ENCODE measurements at regions not wholly inside any gene's neighbourhood (a gene's known extent, or its start where the extent isn't known, plus 50 kb on each side); places are given as distances from the start of the nearest gene placed in this dataset.

- no peak for TF ChIP-seq CHD1 (IDR thresholded peaks at IDR 0.05; ENCODE audit: low read depth, low read length)
- no peak for TF ChIP-seq EZH2 (IDR thresholded peaks at IDR 0.05; ENCODE audit: borderline replicate concordance, control insufficient read depth, low read depth, low read length)
Observed at GRCh38 chr5:20466512-20466911, 478.5 kb upstream of the CDH18 start (continued).

- ChIA-PET RAD21 (ENCODE audit: unreplicated experiment) (no interaction called here), POLR2A (no interaction called here), SMC1A (ENCODE audit: uncharacterized antibody, unreplicated experiment) (no interaction called here), CTCF (no interaction called here)
- no peak overlapping the region for H3K27ac ChIP-seq (ENCODE audit: control insufficient read depth, insufficient read depth)
- in situ Hi-C loops (cut with MboI) (no loop called here), intact Hi-C loops (cut with micrococcal nuclease; ENCODE audit: unreplicated experiment) (no loop called here)
- no TSS peak for BruUV-seq (replicated peaks)
- WGBS (ENCODE audit: insufficient coverage, insufficient replicate concordance, low lambda C conversion rate, missing lambda C conversion rate) = 7% methylated on average over 4 of the region's 4 CpGs
- H3K9ac ChIP-seq (ENCODE audit: control insufficient read depth, insufficient read depth, low read length) = no peak overlapping the region
- no peaks in the 10 kb centered on the region for H3K79me2 ChIP-seq (ENCODE audit: control insufficient read depth, insufficient read depth, low read length)
- H3K4me3 ChIP-seq = no peak overlapping the region
- no peaks in the 10 kb centered on the region for H3K4me1 ChIP-seq (ENCODE audit: control insufficient read depth, insufficient read depth, low read length)
- FAIRE-seq = no peak
- no peak for ATAC-seq
- H3K27me3 ChIP-seq (replicated peaks in 1 of 2; ENCODE audit: control insufficient read depth in 2 of 2, insufficient read depth in 2 of 2, low read length in 1 of 2) = no peaks in the 10 kb centered on the region
- H2AFZ ChIP-seq (ENCODE audit: control insufficient read depth, low read depth, low read length) = no peak overlapping the region
- TF ChIP-seq EED (IDR thresholded peaks at IDR 0.05; ENCODE audit: low read depth) (no peak), SUPT20H (IDR thresholded peaks at IDR 0.05; ENCODE audit: borderline replicate concordance, control insufficient read depth, low read depth, low read length) (no peak), CREM (IDR thresholded peaks at IDR 0.05; ENCODE audit: low read depth) (no peak)
- DNase-seq (ENCODE audit: low read depth, low spot score) = no peak
- no peaks in the 10 kb centered on the region for H4K20me1 ChIP-seq (ENCODE audit: control insufficient read depth, insufficient read depth)
- H3K9me3 ChIP-seq (replicated peaks; ENCODE audit: control insufficient read depth, insufficient read depth, low read length) = no peaks in the 10 kb centered on the region
- H3K36me3 ChIP-seq (ENCODE audit: control insufficient read depth in 2 of 2, insufficient read depth in 2 of 2, low read length in 1 of 2) = no peaks in the 10 kb centered on the region
- H3K4me2 ChIP-seq (ENCODE audit: control insufficient read depth, insufficient read depth) = no peak overlapping the region
Observed at GRCh38 chr5:20463206-20463605, 475.2 kb upstream of the CDH18 start.

DNA sequence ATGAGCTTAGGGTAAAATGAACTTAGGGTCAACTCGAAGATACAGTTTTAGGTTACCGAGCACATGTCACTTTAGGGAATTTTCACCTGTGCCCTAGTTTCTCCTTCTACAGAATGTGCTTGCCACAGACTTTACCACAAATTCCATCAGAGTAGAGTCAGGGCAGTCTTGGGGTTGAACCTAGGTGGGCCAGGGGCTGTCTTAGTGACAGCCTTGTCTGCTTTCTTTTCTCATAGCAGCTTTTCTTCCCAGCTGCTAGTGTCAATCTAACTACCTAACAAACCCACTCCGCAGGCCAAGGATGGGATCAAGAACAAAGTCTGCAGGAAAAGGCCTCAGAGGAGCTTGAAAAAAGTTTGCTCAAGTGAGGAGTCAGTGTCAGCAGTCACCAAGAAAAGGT, 458.1 kb upstream of the CDH18 start:
- no peak for FAIRE-seq
- no peaks in the 10 kb centered on the region for H3K36me3 ChIP-seq (ENCODE audit: control insufficient read depth in 2 of 2, insufficient read depth in 2 of 2, low read length in 1 of 2)
- ChIA-PET CTCF (no interaction called here), SMC1A (ENCODE audit: uncharacterized antibody, unreplicated experiment) (interaction anchor here (1.4 kb wide), 1 partner anchor 10 kb away, joined by 3 read pairs; no protein-coding TSS in a partner anchor), RAD21 (ENCODE audit: unreplicated experiment) (no interaction called here), POLR2A (no interaction called here)
- no peak overlapping the region for H3K9ac ChIP-seq (ENCODE audit: control insufficient read depth, insufficient read depth, low read length)
- intact Hi-C loops (cut with micrococcal nuclease; ENCODE audit: unreplicated experiment) = no loop called here
- no peak overlapping the region for H2AFZ ChIP-seq (ENCODE audit: control insufficient read depth, low read depth, low read length)
- H3K79me2 ChIP-seq (ENCODE audit: control insufficient read depth, insufficient read depth, low read length) = no peaks in the 10 kb centered on the region
- DNase-seq (ENCODE audit: low read depth, low spot score) = no peak
- no peak overlapping the region for H3K4me3 ChIP-seq
- no peak for ATAC-seq
- BruUV-seq (replicated peaks) = no TSS peak
- H3K4me1 ChIP-seq (ENCODE audit: control insufficient read depth, insufficient read depth, low read length) = no peaks in the 10 kb centered on the region
- WGBS (ENCODE audit: insufficient coverage, insufficient replicate concordance, low lambda C conversion rate, missing lambda C conversion rate) = 36% methylated on average over 3 of the region's 3 CpGs
- in situ Hi-C loops (cut with MboI) = no loop called here
- H3K4me2 ChIP-seq (ENCODE audit: control insufficient read depth, insufficient read depth) = no peak overlapping the region
- no peaks in the 10 kb centered on the region for H3K9me3 ChIP-seq (replicated peaks; ENCODE audit: control insufficient read depth, insufficient read depth, low read length)
- H4K20me1 ChIP-seq (ENCODE audit: control insufficient read depth, insufficient read depth) = no peaks in the 10 kb centered on the region
- no peaks in the 10 kb centered on the region for H3K27me3 ChIP-seq (replicated peaks in 1 of 2; ENCODE audit: control insufficient read depth in 2 of 2, insufficient read depth in 2 of 2, low read length in 1 of 2)
- no peak overlapping the region for H3K27ac ChIP-seq (ENCODE audit: control insufficient read depth, insufficient read depth)
- TF ChIP-seq ZNF217 (IDR thresholded peaks at IDR 0.05) (no peak), FOXK2 (IDR thresholded peaks at IDR 0.05) (no peak), SIX5 (IDR thresholded peaks at IDR 0.05; ENCODE audit: low read depth, low read length, severe bottlenecking) (no peak), NRF1 (conservative IDR thresholded peaks at IDR 0.05; ENCODE audit: low read depth, low read length) (no peak), ASH2L (IDR thresholded peaks at IDR 0.05; ENCODE audit: borderline replicate concordance, low read depth) (no peak), NR2F1 (conservative IDR thresholded peaks at IDR 0.05) (no peak), HDGF (IDR thresholded peaks at IDR 0.05) (no peak), EZH2 (IDR thresholded peaks at IDR 0.05; ENCODE audit: borderline replicate concordance, control insufficient read depth, low read depth, low read length) (no peak), PML (IDR thresholded peaks at IDR 0.05; ENCODE audit: low read length) (no peak), HDAC2 (IDR thresholded peaks at IDR 0.05) (no peak), MEF2B (IDR thresholded peaks at IDR 0.05; ENCODE audit: partially characterized antibody, poor library complexity, severe bottlenecking) (no peak), YBX1 (IDR thresholded peaks at IDR 0.05) (no peak)
- TF ChIP-seq, protein P1, sequence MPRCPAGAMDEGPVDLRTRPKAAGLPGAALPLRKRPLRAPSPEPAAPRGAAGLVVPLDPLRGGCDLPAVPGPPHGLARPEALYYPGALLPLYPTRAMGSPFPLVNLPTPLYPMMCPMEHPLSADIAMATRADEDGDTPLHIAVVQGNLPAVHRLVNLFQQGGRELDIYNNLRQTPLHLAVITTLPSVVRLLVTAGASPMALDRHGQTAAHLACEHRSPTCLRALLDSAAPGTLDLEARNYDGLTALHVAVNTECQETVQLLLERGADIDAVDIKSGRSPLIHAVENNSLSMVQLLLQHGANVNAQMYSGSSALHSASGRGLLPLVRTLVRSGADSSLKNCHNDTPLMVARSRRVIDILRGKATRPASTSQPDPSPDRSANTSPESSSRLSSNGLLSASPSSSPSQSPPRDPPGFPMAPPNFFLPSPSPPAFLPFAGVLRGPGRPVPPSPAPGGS (IDR thresholded peaks at IDR 0.05; ENCODE audit: borderline replicate concordance, insufficient read depth, low read depth, low read length, poor library complexity, severe bottlenecking) = no peak

All from GM12878 (cell line).